IPS-NIHi7 (cell line): ENCODE measurements at regions not wholly inside any gene's neighbourhood (a gene's known extent, or its start where the extent isn't known, plus 50 kb on each side); places are given as distances from the start of the nearest gene placed in this dataset.
"Not testable (repeated sequence)": the region's sequence is repeated elsewhere in the genome, so short reads cannot be mapped to it uniquely, and the experiment has no call there.

Experiments
- DNase-seq: peaks from one replicate; pipeline ENCODE4 v3.0.0; 2012; ENCODE audit warnings: mixed read lengths; ENCODE audit errors: extremely low spot score

- no peak for DNase-seq
Observed at GRCh38 chr11:98300719-98301118, 720.0 kb upstream of the CNTN5 start.

GRCh38 chr11:98307827-98308491 lies 712.8 kb upstream of the CNTN5 start:
- DNase-seq, result no peak

DNA sequence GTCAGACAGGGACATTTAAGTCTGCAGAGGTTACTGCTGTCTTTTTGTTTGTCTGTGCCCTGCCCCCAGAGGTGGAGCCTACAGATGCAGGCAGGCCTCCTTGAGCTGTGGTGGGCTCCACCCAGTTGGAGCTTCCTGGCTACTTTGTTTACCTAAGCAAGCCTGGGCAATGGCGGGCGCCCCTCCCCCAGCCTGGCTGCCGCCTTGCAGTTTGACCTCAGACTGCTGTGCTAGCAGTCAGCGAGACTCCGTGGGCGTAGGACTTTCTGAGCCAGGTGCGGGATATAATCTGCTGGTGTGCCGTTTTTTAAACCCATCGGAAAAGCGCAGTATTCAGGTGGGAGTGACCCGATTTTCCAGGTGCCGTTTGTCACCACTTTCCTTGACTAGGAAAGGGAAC lies 690.4 kb upstream of the CNTN5 start:
- DNase-seq, result not testable (repeated sequence)

DNA sequence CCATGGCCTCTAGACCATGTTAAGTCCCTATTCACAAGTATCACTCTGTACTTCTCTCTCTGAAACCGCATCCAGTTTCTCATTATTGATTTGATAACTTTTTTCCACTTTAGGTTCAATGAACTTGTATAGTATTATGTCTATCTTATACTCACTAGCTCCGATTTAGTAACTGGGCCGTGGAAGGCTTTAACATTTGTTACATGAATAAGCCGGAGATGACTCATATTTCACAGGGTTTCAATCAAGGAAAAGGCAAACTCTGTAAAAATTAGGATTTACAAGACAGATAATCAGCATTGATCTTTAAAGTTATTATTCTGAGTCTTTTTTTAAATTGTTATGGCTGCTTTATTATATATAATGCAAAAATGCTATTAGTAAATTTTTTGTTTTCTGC lies 662.2 kb upstream of the CNTN5 start:
- no peak for DNase-seq

GRCh38 chr11:98365190-98365589 lies 655.6 kb upstream of the CNTN5 start:
- no peak for DNase-seq

GRCh38 chr11:98365941-98366340 lies 654.8 kb upstream of the CNTN5 start:
- no peak for DNase-seq

GRCh38 chr11:98390391-98390790 lies 630.4 kb upstream of the CNTN5 start:
- no peak for DNase-seq

GRCh38 chr11:98394500-98394899 lies 626.2 kb upstream of the CNTN5 start:
- DNase-seq, result not testable (repeated sequence)

DNA sequence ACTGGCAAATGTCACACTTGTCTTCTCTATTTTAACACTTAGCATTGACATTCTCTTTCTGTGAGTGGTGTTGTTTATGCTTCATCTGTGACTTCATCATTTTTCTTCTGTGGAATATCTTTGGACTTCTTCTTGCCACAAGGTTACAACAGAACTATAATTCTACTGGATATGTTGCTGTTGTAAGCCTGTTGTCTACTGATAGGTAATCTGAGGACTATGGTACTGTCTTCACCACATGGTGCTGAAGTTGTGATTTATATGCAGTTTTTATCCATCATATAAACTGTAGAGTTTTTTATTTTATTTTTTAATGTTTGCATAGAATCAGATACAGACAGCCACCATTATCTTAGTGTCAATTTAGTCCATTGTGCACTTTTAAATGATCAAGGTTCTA lies 622.2 kb upstream of the CNTN5 start:
- DNase-seq, result no peak

DNA sequence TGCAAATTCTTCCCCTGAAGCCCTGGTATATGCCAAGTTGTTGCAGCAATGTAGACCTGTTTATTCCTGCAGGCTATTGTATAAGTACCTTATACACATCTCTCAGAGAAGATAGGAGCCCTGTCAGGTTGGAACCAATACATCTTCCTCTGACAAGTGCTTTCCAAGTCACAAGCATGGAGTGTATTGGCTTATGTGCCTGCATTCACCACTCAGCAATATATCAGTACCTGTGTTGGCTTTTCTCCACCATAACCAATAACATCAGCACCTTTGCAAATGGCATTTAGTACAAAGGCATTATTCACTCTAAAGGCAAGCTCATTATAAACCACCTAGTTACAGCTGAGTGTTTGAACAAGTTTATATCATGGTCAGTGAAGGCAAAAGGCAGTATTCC lies 611.7 kb upstream of the CNTN5 start:
- no peak for DNase-seq

DNA sequence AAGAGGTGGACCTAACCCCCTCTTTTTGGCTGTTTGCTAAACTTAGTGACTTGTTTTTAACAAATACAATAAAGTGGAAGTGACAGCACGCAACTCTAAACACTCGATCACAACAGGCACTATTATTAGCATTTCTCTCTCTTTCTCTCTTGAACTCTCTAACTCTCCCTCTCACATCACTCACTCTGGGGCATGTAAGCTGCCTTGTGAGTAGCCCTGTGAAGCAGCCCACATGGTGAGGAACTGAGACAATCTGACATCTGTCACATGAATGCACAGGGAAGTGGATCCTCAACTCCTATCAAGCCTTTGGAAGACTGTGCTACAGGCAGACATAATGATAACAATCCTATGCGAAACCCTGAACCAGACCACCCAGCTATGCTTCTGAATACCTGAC lies 609.0 kb upstream of the CNTN5 start:
- DNase-seq, result no peak

GRCh38 chr11:98417256-98417755 lies 603.4 kb upstream of the CNTN5 start:
- no peak for DNase-seq

DNA sequence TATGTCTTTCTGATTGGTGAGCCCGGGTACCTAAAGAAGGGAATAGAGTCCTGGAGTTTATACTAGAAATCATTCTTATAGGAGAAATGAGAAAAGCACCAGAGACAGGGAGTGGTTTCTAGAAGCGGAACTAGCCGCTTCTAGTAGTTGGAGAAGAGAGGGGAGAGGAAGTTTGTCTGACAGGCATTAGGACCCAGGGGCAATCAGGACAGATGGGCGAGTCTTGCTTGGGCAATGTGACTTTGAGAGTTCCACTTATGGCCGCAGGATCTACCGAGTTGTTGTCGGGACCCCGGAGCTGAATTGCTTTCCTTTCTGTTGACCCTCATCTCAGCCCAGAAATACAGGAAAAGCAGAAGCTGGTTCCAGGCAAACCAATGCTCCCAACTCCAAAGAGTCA lies 596.8 kb upstream of the CNTN5 start:
- no peak for DNase-seq

GRCh38 chr11:98424773-98425172 lies 596.0 kb upstream of the CNTN5 start:
- not testable (repeated sequence) for DNase-seq

GRCh38 chr11:98431463-98432359 lies 589.0 kb upstream of the CNTN5 start:
- no peak for DNase-seq

- DNase-seq, result no peak
Observed at GRCh38 chr11:98434296-98434695, 586.5 kb upstream of the CNTN5 start.

GRCh38 chr11:98453378-98453777 lies 567.4 kb upstream of the CNTN5 start:
- DNase-seq, result no peak

- peak; percentile 64 for DNase-seq
Observed at GRCh38 chr11:98455500-98456307, 565.0 kb upstream of the CNTN5 start.

DNA sequence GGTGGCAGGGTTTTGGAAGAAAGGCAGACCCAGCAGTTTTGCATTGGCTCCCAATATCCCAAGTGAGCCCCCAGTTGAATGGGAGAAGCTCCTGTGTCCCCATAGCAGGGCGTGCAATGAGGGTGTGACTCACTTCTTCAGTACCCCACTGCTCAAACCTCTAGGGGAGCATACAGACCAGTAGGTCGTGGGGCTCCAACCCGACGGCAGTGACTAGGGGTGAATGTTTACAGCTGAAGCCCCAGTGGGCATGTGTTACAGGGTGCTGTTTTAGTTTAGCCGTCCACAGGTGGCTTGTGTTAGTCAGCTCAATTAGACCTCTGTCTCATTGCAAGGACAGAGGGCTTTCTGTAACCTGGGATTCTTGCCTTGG lies 564.5 kb upstream of the CNTN5 start:
- DNase-seq, result peak; percentile 10

GRCh38 chr11:98495016-98495415 lies 525.7 kb upstream of the CNTN5 start:
- no peak for DNase-seq

GRCh38 chr11:98495601-98496000 lies 525.1 kb upstream of the CNTN5 start:
- no peak for DNase-seq

DNA sequence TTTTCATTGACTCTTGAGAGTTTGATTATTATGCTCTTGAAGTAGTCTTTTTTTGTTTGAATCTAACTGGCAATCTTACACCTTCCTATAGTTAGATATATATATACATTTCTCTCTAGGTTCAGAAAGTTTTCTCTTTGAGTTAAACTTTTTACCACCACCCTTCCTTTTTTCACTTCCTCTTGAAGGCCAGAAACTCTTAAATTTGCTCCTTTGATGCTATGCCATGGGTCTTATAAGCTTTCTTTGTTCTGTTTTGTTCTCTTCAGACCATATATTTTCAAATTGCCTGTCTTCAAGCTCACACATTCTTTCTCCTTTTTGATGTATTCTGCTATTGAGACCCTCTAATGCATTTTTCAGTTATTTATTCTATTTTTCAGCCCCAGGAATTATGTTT lies 513.5 kb upstream of the CNTN5 start:
- no peak for DNase-seq
